LNCaP clone FGC (cell line): ENCODE measurements at regions not wholly inside any gene's neighbourhood (a gene's known extent, or its start where the extent isn't known, plus 50 kb on each side); places are given as distances from the start of the nearest gene placed in this dataset.

Source experiments
- DNase-seq: peaks from one replicate; pipeline ENCODE4 v3.0.0-alpha.2; 2011; ENCODE audit warnings: low read depth
- H3K4me3 ChIP-seq: 2 replicates; pipeline ENCODE4 v1.5.1; 2011; ENCODE audit warnings: mild to moderate bottlenecking, low read depth, low read length, control low read depth
- CTCF ChIP-seq: IDR thresholded peaks from 2 replicates; pipeline ENCODE4 v1.5.1; 2012; ENCODE audit warnings: mild to moderate bottlenecking; ENCODE audit not compliant: control insufficient read depth, insufficient read depth; ENCODE audit errors: extremely low read depth

GRCh38 chr14:26381405-26381804 lies 216.4 kb downstream of the NOVA1 start:
- no peak for DNase-seq
- H3K4me3 ChIP-seq: no peak overlapping the region
- TF ChIP-seq CTCF: no peak

GRCh38 chr14:26380637-26381036 lies 217.2 kb downstream of the NOVA1 start:
- no peak for TF ChIP-seq CTCF
- no peak for DNase-seq
- no peak overlapping the region for H3K4me3 ChIP-seq

GRCh38 chr14:26379951-26380350 lies 217.9 kb downstream of the NOVA1 start:
- no peak for DNase-seq
- TF ChIP-seq CTCF: no peak
- no peak overlapping the region for H3K4me3 ChIP-seq

- no peak overlapping the region for H3K4me3 ChIP-seq
- no peak for TF ChIP-seq CTCF
- no peak for DNase-seq
Observed at GRCh38 chr14:26377150-26377549, 220.7 kb downstream of the NOVA1 start.

GRCh38 chr14:26370115-26370514 lies 227.7 kb downstream of the NOVA1 start:
- no peak for TF ChIP-seq CTCF
- DNase-seq: peak; percentile 31
- H3K4me3 ChIP-seq: no peak overlapping the region

- TF ChIP-seq CTCF: no peak
- H3K4me3 ChIP-seq: no peak overlapping the region
- no peak for DNase-seq
Observed at GRCh38 chr14:26363689-26364088, 234.1 kb downstream of the NOVA1 start.

GRCh38 chr14:26344596-26344995 lies 253.2 kb downstream of the NOVA1 start:
- DNase-seq: no peak
- no peak overlapping the region for H3K4me3 ChIP-seq
- TF ChIP-seq CTCF: no peak
